Fibroblast of pulmonary artery (primary cell): ENCODE measurements at regions not wholly inside any gene's neighbourhood (a gene's known extent, or its start where the extent isn't known, plus 50 kb on each side); places are given as distances from the start of the nearest gene placed in this dataset.

Experiments
- DNase-seq: peaks from one replicate; pipeline ENCODE4 v3.0.0-alpha.2; 2010; ENCODE audit warnings: low read depth
- H3K4me3 ChIP-seq: replicated peaks from 2 replicates; pipeline ENCODE4 v1.5.1; 2011; ENCODE audit warnings: low read depth, mild to moderate bottlenecking, control low read depth, low read length, moderate library complexity
- TF ChIP-seq, protein P1 (sequence below): IDR thresholded peaks from 2 replicates; pipeline ENCODE4 v1.5.1; 2011; ENCODE audit warnings: mild to moderate bottlenecking, control low read depth, low read length, inconsistent platforms; ENCODE audit errors: missing control alignments

- TF ChIP-seq, protein P1, sequence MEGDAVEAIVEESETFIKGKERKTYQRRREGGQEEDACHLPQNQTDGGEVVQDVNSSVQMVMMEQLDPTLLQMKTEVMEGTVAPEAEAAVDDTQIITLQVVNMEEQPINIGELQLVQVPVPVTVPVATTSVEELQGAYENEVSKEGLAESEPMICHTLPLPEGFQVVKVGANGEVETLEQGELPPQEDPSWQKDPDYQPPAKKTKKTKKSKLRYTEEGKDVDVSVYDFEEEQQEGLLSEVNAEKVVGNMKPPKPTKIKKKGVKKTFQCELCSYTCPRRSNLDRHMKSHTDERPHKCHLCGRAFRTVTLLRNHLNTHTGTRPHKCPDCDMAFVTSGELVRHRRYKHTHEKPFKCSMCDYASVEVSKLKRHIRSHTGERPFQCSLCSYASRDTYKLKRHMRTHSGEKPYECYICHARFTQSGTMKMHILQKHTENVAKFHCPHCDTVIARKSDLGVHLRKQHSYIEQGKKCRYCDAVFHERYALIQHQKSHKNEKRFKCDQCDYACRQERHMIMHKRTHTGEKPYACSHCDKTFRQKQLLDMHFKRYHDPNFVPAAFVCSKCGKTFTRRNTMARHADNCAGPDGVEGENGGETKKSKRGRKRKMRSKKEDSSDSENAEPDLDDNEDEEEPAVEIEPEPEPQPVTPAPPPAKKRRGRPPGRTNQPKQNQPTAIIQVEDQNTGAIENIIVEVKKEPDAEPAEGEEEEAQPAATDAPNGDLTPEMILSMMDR: no peak
- H3K4me3 ChIP-seq: no peak overlapping the region
- DNase-seq: no peak
Observed at GRCh38 chr15:70315431-70315830, 217.7 kb upstream of the TLE3 start.

- no peak overlapping the region for H3K4me3 ChIP-seq
- TF ChIP-seq, protein P1: no peak
Observed at GRCh38 chr15:70314688-70315087, 217.0 kb upstream of the TLE3 start.

GRCh38 chr15:70314018-70314354 is 216.3 kb upstream of the TLE3 start:
- H3K4me3 ChIP-seq: no peak overlapping the region
- no peak for DNase-seq
- TF ChIP-seq, protein P1: no peak

More at GRCh38 chr15:70314688-70315087, 217.0 kb upstream of the TLE3 start:
- no peak for DNase-seq

GRCh38 chr15:70313099-70314017 is 215.6 kb upstream of the TLE3 start:
- H3K4me3 ChIP-seq: no peak overlapping the region
- DNase-seq: no peak
- TF ChIP-seq, protein P1: no peak

- no peak for DNase-seq
- no peak overlapping the region for H3K4me3 ChIP-seq
- TF ChIP-seq, protein P1: no peak
Observed at GRCh38 chr15:70311821-70312220, 214.1 kb upstream of the TLE3 start.

GRCh38 chr15:70309716-70310115 is 212.0 kb upstream of the TLE3 start:
- H3K4me3 ChIP-seq: no peak overlapping the region
- DNase-seq: no peak
- TF ChIP-seq, protein P1: no peak
